ENCODE measurements at regions not wholly inside any gene's neighbourhood (a gene's known extent, or its start where the extent isn't known, plus 50 kb on each side); places are given as distances from the start of the nearest gene placed in this dataset.

DNA sequence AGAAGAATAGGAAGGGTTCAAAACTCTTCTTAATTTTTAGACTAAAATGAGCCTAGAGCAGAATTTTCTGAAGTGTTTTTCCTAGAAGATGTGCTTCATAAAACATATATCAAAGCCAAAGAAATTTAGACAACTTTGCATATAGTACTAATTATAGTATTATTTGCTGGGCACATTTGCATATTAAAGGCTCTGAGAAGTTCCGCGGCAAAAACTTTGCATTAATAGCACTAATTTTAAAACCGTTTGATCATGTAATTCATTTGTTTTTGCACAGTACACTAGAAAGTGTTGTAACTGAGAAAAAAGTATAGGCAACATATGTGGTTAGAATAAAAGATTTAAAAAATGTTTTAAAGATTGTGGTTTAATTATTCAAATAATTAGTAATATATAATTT, 412.0 kb upstream of the NR2F2 start:
- no peak for DNase-seq (ENCODE audit: low read depth)

DNA sequence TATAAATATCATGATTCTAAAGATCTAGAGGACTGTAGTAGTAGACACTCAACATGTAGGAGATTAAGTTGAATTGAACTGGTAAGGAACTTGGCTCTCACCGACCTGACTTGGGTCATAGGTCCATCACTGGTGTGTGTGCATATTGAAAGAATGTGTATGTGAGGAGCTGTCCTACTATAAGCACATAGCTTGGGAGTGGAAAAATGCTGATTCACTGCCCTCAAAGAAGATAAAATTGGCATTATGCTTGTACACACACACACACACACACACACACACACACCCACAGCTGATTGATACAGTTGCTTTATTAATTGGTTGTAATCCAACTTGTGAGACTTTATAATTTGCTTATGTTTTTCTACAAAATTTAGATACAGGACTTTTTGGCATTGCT, 411.0 kb upstream of the NR2F2 start:
- DNase-seq (ENCODE audit: low read depth) = no peak

DNA sequence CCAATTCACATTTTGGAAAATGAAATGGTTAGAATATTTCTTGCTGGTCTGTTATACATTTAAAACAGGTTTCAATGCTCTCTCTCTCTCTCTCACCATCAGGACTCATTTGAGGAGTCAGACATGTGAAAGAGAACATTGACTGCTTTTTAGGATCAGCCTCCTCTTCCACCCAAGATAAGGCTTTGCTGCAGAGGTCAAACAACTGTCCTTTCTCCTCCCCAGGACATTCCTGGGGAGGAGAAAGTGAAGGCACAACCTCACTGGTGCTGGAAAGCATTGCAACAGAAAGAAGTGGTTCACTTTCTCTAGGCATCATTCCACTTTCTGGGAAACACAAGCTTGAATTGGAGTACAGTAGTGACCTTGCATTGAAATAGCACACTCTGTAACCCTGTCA, 409.1 kb upstream of the NR2F2 start:
- DNase-seq (ENCODE audit: low read depth) = no peak

DNA sequence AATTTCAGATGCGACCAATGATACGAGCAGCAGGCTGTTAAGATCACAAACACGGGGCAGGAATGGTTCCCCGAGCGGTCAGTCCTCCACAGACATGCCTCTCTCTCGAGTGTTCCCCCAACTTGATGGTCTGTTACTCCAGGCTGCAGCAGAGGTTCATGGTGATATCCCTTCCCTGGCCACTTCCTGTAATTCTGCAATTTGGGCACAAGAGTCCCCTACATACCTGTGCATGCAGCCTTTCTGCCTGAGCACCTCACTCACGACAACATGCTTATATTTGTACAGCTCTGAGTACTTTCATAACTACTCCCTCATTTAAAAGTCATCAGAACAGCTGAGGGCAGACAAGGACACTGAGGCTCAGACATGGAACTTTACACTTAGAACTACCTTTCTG, 408.1 kb upstream of the NR2F2 start:
- DNase-seq (ENCODE audit: low read depth) = no peak

DNA sequence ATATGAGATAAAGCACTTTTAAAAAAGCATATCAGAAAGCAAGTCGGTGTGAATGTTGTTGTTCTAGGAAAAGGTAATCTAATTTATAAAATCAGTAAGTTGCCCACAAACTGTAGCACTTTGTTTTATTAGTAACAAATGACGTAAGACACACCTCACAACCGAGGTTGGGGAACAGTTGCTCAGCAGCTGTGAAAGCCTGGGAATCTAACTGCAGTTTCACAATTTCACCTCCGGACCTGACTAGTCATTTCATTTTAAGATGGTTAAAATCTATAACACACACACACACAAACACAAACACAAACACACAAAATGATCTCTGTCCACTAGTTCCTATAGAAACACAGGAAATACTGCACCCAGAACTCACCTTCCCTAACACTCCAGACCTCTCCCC, 406.7 kb upstream of the NR2F2 start:
- DNase-seq (ENCODE audit: low read depth) = no peak

DNA sequence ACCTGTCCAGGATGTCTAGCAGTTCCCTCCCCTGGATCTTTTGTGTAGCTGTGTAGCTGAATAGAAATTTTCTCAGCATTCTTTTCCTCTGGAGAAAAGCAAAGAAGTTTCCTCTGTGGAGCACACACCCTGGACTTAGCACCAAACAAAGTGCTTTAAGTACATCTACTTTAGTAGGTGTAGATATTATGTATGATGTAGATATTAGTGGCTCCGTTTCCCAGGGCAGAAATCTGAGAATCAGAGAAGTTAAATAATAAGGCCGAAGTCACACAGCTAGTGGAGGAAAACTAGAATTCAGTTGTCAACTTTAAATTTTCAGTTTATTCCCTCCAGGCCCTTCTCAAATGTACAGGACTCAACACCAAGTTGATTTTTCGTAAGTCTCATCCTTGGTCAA, 401.7 kb upstream of the NR2F2 start:
- DNase-seq (ENCODE audit: low read depth) = no peak

DNA sequence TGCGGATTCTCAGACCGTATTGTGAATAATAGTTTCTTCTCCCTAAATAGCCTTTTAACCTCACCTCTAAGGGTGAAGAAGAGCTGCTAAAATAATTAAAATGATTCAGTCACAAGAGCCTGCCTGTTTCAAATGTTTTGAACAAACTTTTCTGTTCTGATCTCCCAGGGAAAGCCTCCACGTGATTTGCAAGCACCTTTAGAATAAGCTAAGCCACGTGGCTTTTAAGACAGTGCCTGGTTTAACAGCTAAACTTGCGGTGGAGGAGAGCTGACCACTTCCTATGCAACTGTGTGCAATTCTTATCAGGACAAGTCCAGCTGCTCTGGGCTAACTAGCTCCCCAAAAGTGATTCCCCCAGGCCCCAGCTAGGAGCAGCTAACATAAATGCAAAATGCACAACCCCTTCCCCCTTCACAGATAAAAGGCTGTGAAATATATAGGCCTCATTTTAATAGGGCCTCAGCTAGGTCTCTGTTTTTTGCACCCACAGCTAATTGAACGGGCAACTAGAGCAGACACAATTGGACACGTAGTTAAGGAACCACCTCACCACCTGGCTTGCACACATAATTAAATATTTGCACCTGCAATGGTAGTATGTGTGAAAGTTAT, 401.2 kb upstream of the NR2F2 start:
- DNase-seq (ENCODE audit: low read depth) = no peak

DNA sequence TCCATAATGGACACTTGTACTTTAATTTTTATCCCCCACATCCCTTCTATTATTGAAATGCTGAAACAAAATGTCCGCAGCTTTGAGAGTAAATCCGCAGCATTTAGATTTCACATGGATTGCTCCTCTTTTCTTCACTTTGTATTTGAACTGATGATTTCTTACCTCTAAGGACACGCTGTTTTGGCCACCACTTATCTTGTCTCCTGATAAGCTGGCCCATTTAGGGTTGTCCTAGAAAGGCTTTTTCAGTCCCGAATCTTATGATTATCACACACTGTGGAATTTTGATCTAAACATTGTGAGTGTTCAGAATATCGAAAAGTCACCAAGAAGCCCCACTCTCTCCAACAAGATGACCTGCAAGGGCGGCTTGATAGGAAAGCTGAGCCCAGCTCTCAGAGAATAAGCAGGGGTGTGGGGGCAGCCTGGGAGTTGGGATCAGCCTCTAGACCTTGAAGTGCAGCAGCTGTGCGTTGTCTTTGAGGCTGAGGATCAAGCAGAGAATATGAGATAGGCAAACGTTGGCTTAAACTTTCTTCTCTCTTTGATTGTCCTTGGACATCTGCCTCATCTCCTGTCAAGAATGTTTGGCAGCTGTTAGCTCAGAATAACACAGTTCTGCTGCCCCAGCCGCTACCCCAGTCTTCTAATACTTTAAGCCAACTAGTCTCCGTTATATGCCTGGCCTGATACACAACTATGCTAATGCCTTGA, 399.7 kb upstream of the NR2F2 start:
- no peak for DNase-seq (ENCODE audit: low read depth)

DNA sequence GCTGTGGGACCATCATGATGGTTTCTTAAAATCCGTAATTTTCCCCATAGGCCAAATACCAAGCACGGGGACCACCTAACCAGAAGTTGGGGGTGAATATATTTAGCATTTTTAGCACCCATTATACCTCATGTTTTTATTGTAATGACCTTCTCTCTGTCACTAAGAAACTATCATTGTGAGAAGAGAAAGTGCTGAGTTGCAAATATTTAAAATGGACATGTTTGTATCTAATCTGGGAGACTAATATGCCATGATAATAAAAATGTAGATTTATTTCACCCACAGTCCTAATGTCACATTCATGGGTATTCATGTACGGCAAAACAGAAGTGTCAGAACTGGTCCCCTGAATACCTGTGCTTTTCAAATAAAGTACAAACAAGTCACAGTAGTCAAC, 398.9 kb upstream of the NR2F2 start:
- DNase-seq (ENCODE audit: low read depth) = no peak

DNA sequence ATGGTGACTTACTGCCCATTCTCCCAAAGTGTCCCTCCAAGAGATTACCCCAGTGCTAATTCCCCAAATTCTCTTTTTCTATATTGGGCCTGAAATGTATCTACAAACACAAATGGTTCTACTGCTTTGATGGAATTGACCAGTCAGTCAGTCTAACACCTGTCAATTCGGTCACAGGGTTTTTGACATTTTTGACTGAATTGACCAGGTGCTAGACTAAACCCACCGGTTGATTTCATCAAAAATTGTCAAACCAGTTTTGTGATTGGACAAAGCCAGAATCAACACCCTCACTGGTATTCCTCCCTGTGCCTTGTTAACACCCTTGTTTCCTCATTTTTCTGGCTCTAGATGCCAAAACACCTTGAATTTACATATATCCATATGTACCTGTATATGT, 398.4 kb upstream of the NR2F2 start:
- DNase-seq (ENCODE audit: low read depth) = no peak

DNA sequence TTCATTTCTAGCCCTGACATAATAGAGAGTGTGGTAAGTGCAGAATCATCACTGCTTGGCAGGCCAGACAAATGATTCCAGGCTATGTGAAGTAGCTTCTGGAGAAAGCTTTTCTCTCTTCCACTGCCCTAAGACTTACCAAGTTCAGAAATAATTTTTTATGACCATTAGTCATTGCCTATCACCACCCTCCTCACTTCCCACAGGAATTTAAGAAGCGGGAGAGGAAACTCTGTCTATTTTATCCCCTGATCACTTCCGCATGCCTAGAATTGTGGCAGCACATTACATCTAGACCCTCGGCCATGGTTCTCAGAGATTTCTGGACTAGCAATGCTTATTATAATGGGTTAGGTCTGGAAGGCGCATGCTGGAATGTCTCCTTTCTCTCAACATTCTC, 397.8 kb upstream of the NR2F2 start:
- DNase-seq (ENCODE audit: low read depth) = peak; percentile 20

DNA sequence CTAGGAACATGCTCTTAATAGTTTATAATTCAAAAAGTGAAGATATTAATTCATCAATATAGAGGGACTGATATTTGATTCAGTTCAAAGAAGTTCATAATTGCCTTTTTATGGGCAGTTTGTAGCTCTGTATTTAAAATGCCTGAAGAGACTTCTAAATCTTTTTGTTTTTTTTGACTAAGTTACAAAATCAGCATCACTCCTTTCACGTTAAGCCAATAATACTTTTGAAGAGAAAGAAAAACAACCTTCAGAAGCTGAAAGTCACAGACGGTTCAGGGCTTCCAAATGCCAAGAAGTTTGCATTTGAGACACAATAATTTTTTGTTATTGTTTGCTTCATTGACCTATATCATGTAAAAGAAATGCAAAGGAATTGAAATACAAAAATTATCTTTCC, 394.6 kb upstream of the NR2F2 start:
- no peak for DNase-seq (ENCODE audit: low read depth)

DNA sequence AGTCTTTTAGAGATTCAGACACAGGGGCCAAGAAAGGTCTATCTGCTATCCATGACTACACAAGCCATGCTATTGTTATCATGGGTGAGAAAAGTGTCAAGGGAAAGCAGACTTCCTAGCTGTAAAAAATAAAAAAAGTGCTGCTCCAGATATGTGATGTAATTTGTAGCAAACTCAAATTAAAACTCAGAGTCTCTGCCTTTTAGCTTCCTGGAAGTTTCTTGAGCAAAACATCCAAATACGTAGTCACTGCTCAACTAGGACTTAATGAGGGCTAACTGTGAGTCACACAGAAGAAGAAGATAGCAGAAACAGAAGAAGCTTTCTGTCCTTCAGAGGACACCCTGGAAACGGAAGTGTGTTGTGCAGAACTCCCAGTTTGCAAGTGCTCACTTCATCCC, 393.4 kb upstream of the NR2F2 start:
- DNase-seq (ENCODE audit: low read depth) = no peak

DNA sequence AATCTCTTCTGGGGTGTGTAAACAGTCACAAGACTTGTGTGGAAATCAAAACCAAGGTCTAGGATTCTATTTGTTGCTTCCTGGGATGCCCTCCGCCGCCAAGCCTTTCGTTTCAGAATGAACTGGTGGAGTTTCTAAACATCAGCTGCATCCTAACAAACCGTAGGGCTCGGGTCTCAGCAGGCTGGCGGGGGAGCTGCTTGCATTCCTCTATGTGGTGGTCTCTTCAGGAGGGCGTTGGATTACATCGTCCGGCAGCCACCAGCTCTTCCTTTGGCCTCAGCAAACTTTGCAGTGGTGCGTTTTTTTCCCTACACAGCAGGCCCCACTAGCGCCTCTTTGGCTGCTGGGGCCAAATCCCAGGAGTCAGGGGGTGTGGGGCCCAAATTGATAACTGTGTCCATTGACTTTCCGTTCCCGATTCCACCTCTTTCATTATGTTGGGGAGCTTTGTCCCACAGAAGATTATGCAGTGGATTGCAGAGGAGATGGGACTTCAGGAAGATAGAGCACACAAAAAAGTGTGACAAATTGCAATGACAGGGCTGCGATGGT, 390.0 kb upstream of the NR2F2 start:
- no peak for DNase-seq (ENCODE audit: low read depth)

DNA sequence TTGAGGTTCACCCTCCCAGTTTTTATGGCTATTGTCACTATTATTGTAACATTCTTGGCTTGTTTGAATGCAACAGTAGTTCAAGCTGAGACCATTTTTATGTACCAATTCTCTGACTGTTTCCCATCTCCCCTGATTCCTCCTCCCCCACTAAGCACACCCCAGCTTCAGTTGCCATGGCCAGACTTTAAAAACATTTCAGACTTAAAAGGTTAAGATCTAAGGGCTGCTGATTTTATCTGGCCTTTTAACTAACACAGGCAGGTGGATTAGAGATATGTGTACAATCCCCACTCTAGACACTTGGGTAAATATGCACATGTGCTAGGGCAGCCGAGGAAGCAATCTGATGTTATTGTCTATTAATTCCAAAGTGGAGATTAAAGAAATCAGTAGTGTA, 386.3 kb upstream of the NR2F2 start:
- no peak for DNase-seq (ENCODE audit: low read depth)

DNA sequence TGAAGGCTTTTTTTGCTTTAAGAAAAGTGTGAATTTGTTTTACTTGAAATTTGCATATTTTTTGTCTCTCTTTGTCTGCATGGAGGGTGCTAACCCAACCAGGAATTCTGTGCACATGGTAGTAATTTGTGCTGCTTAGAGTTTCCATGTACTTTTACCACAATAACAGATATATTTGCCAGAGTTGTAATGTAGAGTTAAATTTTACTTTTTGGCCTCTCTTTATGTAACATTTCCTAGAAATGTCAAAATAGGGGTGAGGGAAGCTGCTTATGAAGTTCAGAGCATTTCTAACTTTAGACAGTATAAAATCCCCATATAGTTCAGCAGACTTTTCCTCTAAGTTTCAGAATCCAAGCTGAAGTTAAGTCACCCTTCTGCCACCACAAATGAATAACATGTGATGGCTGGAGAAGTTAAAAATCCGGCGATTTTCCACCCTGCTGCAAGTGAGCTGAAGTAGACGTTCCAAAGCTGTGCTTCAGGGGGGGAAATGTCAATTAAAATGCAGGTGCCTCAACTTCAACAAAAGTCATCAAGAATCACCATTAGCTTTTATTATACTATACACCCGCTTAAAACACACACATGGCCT, 385.7 kb upstream of the NR2F2 start:
- no peak for DNase-seq (ENCODE audit: low read depth)

DNA sequence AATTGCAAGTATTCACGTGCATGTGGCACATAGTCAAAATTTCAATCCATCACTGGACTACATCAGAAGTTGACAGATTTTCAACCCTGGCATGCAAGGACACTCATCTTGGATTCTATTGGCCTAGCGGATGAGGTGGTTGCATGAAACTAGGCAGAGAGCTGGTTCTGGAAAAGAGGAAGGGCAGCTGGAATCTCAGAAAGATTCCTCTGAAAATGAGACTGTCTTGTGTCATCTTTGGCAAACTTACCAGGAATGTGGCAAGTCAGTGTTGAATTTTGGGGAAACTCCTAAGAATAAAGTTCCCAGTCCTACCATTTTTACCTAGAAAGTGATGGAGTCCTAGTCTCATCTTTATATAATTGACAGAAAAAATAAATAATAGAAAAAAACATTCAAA, 384.3 kb upstream of the NR2F2 start:
- DNase-seq (ENCODE audit: low read depth) = no peak

DNA sequence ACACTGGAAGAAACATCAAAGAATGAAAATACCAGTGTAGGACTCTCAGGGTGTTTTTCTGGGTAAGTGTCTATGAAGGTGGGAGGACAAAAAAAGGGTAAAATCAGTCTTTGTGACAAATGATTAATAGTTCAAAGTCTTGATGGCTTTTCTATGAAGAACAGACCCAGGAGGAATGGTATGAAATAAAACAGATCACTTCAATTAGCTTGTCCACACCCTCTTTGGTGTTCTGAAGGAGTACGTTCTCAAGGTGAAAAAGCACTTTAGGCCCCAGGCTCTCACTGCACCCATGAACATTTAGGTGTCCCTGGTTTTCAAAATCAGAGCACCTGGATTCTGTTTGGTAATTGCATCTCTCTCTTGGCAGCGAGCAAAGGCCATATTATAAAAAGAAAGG, 383.6 kb upstream of the NR2F2 start:
- no peak for DNase-seq (ENCODE audit: low read depth)

DNA sequence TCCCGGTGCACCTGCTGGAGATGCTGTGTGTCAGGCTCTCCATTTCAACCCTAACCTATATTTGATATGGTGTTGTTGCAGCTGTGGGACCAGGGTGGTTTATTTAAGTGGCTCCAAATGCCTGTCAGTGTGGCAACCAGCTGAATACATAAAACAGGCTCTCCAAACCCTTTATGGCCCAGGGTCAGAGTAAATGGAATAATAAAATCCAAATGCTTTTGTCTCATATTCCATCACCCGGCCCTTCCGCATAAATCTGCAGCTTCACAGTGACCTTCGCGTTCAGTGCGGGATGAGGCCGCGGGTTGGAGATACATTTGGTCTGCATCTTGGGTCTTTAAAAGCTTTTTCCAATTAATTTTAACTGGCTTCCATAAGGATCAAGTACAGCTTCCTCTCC, 382.1 kb upstream of the NR2F2 start:
- DNase-seq (ENCODE audit: low read depth) = no peak

DNA sequence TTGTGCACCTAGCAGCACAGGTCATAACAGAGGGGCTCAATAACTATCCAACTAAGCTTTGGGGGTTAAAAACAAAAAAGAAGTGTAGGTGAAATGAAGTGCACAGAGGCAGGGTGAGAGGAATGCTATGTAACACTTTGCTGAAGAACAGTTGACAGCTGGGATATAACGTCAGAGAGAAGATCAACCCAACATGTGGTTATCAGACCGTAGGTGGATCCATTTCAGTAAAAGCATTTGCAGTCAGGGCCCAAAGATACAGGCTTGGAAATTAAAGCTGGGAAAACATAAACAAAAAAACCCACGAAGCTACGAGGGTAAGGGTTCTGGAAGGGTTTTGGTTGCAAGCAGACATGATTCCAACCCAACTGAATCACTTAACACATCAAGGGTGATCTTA, 377.5 kb upstream of the NR2F2 start:
- no peak for DNase-seq (ENCODE audit: low read depth)

DNA sequence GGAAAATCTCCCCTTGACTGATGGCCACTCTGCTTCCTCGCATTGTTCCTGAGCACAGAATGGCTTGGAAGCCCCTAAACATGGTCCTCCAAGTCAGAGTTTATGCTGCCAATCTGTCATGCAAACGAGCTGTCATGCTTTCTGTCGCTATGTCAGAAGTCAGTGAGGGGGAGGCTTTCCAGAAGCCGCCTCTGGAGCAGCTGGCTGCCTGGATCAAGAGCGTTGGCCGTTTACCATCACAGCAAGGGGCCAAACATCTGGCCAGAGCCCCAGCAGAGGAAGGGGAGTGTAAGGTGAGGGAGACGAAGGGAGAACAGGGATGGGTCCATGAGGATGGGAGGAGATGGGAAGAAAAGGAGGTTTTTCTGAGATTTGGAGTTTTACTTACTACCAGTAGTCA, 372.6 kb upstream of the NR2F2 start:
- no peak for DNase-seq (ENCODE audit: low read depth)

DNA sequence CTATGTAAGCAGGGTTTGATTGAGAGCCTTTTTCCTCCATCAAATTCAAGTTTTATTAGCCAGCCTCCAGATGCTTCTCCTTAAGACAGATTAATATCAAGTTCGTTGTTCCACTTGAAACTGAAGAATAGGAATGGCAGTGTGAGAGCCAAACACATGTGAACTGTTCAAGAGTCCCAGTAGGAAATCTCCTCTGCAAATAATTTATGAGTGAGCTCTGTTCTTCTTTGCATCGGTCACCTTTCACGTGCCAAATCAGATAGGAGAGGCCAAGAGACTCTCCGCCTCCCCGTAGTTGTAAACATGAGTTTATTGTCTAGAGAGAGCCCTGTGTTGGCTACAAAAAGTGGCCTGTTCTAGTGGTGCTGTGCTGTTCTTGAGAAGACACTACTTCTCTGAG, 372.1 kb upstream of the NR2F2 start:
- DNase-seq (ENCODE audit: low read depth) = no peak

DNA sequence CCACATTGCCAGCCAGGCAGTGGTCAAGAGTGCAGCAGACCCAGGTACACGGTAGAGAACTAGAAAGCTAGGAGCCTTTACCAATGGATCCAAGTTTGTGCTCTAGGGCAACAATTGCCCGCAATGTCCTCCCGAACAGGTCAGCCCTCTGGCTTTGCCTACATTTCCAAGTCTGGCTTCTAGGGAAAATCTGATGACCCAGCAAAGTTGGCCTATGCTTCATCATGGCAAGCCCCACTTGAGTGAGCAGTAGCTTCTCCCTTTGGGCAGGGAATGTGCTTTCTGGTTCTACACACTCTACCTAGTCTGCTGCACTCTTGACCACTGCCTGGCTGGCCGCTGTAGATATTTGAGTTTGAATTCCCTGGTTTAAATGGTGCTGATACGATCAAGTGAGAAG, 361.6 kb upstream of the NR2F2 start:
- no peak for DNase-seq (ENCODE audit: low read depth)

DNA sequence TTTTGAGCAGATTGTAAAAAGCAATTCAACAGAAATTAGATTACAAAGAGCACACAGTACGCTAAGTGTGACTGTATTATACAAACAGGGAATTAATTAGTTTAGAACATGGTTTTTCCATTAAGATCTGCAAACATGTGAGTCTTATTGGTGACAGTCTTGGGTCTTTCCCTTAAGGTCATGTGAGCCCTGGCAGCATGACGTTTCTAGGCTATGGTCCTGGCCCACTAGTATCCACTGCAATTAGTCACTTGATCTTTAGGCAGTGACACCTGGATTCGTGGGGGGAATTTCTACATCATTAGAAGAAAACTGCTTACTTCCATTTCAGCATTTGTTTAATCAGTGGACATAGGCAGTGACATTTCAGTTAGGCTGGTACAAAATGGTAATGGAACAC, 360.2 kb upstream of the NR2F2 start:
- no peak for DNase-seq (ENCODE audit: low read depth)
